ENCODE measurements at regions not wholly inside any gene's neighbourhood (a gene's known extent, or its start where the extent isn't known, plus 50 kb on each side); places are given as distances from the start of the nearest gene placed in this dataset. TPM values are rescaled to one million over a fixed set of nuclear protein-coding genes. Genes with fewer than 3 reads are reported as not detected.

Small RNA genes lying in the stretch of these regions (small RNA-seq; reads per million reads assigned to genes)
- gene AF246928.1 (not detected), gene CYCSP42 (not detected), gene RNU6-1326P (not detected)

Measured in skeletal muscle tissue (tissue), 1 donor.